ENCODE measurements at regions not wholly inside any gene's neighbourhood (a gene's known extent, or its start where the extent isn't known, plus 50 kb on each side); places are given as distances from the start of the nearest gene placed in this dataset.

- no peaks in the 10 kb centered on the region for H3K27me3 ChIP-seq (ENCODE audit: insufficient read depth)
- TF ChIP-seq RCOR1 (IDR thresholded peaks at IDR 0.05; ENCODE audit: low read length) (0 out of 2 replicates have a peak, but pooled peaks have one; percentile 5), NRF1 (IDR thresholded peaks at IDR 0.05; ENCODE audit: low read depth, low read length) (no peak), RAD21 (IDR thresholded peaks at IDR 0.05; ENCODE audit: low read length) (no peak; the same call in 1 of the 2 replicates), SIN3A (IDR thresholded peaks at IDR 0.05; ENCODE audit: borderline replicate concordance, low read depth, low read length) (no peak), EP300 (IDR thresholded peaks at IDR 0.05; ENCODE audit: borderline replicate concordance in 1 of 2, low read depth in 1 of 2, low read length in 1 of 2) (peak in 1 of 2 experiments; percentile 61; a peak in 1 of 4 replicates), NFIC (IDR thresholded peaks at IDR 0.05; ENCODE audit: borderline replicate concordance) (no peak), PBX3 (IDR thresholded peaks at IDR 0.05) (no peak), MXI1 (IDR thresholded peaks at IDR 0.05; ENCODE audit: low read depth, low read length) (no peak), GATA2 (CRISPR knock-in tag; IDR thresholded peaks at IDR 0.05) (0 out of 2 replicates have a peak, but pooled peaks have one; percentile 22), IRF3 (IDR thresholded peaks at IDR 0.05; ENCODE audit: low read depth, low read length) (no peak)
- H3K9me2 ChIP-seq, result no peaks in the 10 kb centered on the region
- H3K4me2 ChIP-seq, result no peak overlapping the region
- no peaks in the 10 kb centered on the region for H3K36me3 ChIP-seq (replicated peaks in 1 of 2; ENCODE audit: control insufficient read depth in 1 of 2, insufficient read depth in 2 of 2, low read length in 1 of 2)
- peak overlapping the region in 1 of 2 experiments; percentile 64; a peak in 1 of 4 replicates for H3K27ac ChIP-seq (ENCODE audit: low read depth in 2 of 2, low read length in 1 of 2)
- no peaks in the 10 kb centered on the region for H3K9me3 ChIP-seq
- POLR2A ChIA-PET, result no interaction called here
- H2AFZ ChIP-seq (ENCODE audit: low read depth), result no peak overlapping the region
- no peak overlapping the region for H3K4me3 ChIP-seq (ENCODE audit: low read depth in 2 of 2, low read length in 1 of 2)
- CTCF ChIA-PET, result no interaction called here
- WGBS (ENCODE audit: low lambda C conversion rate), result 82% methylated on average over 3 of the region's 3 CpGs
- no peaks in the 10 kb centered on the region for H3K79me2 ChIP-seq (ENCODE audit: insufficient read depth)
- no peaks in the 10 kb centered on the region for H3F3A ChIP-seq (replicated peaks; ENCODE audit: insufficient read depth)
- H3K4me1 ChIP-seq (ENCODE audit: control insufficient read depth in 1 of 2, insufficient read depth in 2 of 2, low read depth in 1 of 2, low read length in 1 of 2), result peaks cover 0 to 8% of the 10 kb centered on the region in 2 experiments; a peak in 1 of 4 replicates
- no peak overlapping the region for H3K9ac ChIP-seq
- DNase-seq, result no peak
- no peaks in the 10 kb centered on the region for H4K20me1 ChIP-seq (ENCODE audit: insufficient read depth)
Observed at GRCh38 chr6:115782612-115783011, 278.1 kb downstream of the FRK start.

- Histone ChIP-seq H3K9me3 (no peaks in the 10 kb centered on the region), H3K4me3 (ENCODE audit: low read depth in 2 of 2, low read length in 1 of 2) (no peak overlapping the region), H3K36me3 (replicated peaks in 1 of 2; ENCODE audit: control insufficient read depth in 1 of 2, insufficient read depth in 2 of 2, low read length in 1 of 2) (no peaks in the 10 kb centered on the region), H4K20me1 (ENCODE audit: insufficient read depth) (no peaks in the 10 kb centered on the region), H3K27ac (ENCODE audit: low read depth in 2 of 2, low read length in 1 of 2) (peak overlapping the region in 1 of 2 experiments; percentile 95; a peak in 2 of 4 replicates), H3K9ac (no peak overlapping the region), H3K4me2 (no peak overlapping the region), H2AFZ (ENCODE audit: low read depth) (no peak overlapping the region), H3K9me2 (no peaks in the 10 kb centered on the region), H3K79me2 (ENCODE audit: insufficient read depth) (no peaks in the 10 kb centered on the region), H3K4me1 (ENCODE audit: control insufficient read depth in 1 of 2, insufficient read depth in 2 of 2, low read depth in 1 of 2, low read length in 1 of 2) (peaks cover 0 to 18% of the 10 kb centered on the region in 2 experiments; a peak in 2 of 4 replicates), H3K27me3 (ENCODE audit: insufficient read depth) (no peaks in the 10 kb centered on the region), H3F3A (replicated peaks; ENCODE audit: insufficient read depth) (no peaks in the 10 kb centered on the region)
- 2% methylated on average over 3 of the region's 3 CpGs for WGBS (ENCODE audit: low lambda C conversion rate)
- peak; percentile 46 for DNase-seq
- POLR2A ChIA-PET, result no interaction called here
- CTCF ChIA-PET, result interaction anchor here (0.9 kb wide), 1 partner anchor 13 kb away, joined by 4 read pairs; no protein-coding TSS in a partner anchor
- peak; percentile 99 for TF ChIP-seq FOXJ3 (CRISPR knock-in tag; IDR thresholded peaks at IDR 0.05)
- no peak for TF ChIP-seq SIN3A (IDR thresholded peaks at IDR 0.05; ENCODE audit: borderline replicate concordance, low read depth, low read length)
- TF ChIP-seq ELF1 (IDR thresholded peaks at IDR 0.05), result no peak
- TF ChIP-seq SMC3 (IDR thresholded peaks at IDR 0.05; ENCODE audit: low read depth, low read length), result no peak
- TF ChIP-seq MXI1 (IDR thresholded peaks at IDR 0.05; ENCODE audit: low read depth, low read length), result peak; percentile 15; the same call in 1 of the 2 replicates
- no peak for TF ChIP-seq FOXM1 (IDR thresholded peaks at IDR 0.05; ENCODE audit: low read depth)
- TF ChIP-seq FOSL2 (IDR thresholded peaks at IDR 0.05; ENCODE audit: borderline replicate concordance, low read depth), result no peak
- TF ChIP-seq PBX3 (IDR thresholded peaks at IDR 0.05), result no peak; the same call in 1 of the 2 replicates
- no peak for TF ChIP-seq USF2 (IDR thresholded peaks at IDR 0.05; ENCODE audit: borderline replicate concordance, low read depth, low read length)
- TF ChIP-seq MAX (IDR thresholded peaks at IDR 0.05; ENCODE audit: low read depth), result no peak
- TF ChIP-seq CTCF (IDR thresholded peaks at IDR 0.05), result no peak
- TF ChIP-seq RAD21 (IDR thresholded peaks at IDR 0.05; ENCODE audit: low read length), result peak; percentile 31; the same call in 1 of the 2 replicates
- TF ChIP-seq MEF2A (IDR thresholded peaks at IDR 0.05; ENCODE audit: borderline replicate concordance, low read depth), result no peak
- TF ChIP-seq TEAD4 (IDR thresholded peaks at IDR 0.05; ENCODE audit: borderline replicate concordance, insufficient read depth), result peak; percentile 67; the same call in 1 of the 2 replicates
- peak; percentile 92 for TF ChIP-seq RCOR1 (IDR thresholded peaks at IDR 0.05; ENCODE audit: low read length)
Observed at GRCh38 chr6:115773741-115774140, 286.9 kb downstream of the FRK start.

Measured in SK-N-SH (cell line).